Adipocyte (in vitro differentiated cells): ENCODE measurements at regions not wholly inside any gene's neighbourhood (a gene's known extent, or its start where the extent isn't known, plus 50 kb on each side); places are given as distances from the start of the nearest gene placed in this dataset.

Source experiments
- DNase-seq: peaks from one replicate; pipeline ENCODE4 v3.0.0-alpha.2; 2015; ENCODE audit warnings: low read depth
- H3K27me3 ChIP-seq: replicated peaks from 2 replicates; pipeline ENCODE4 v1.7.0; 2013; ENCODE audit warnings: mild to moderate bottlenecking, low read length, moderate library complexity; ENCODE audit not compliant: control insufficient read depth, insufficient read depth
- H3K36me3 ChIP-seq: 2 replicates; pipeline ENCODE4 v1.7.0; 2013; ENCODE audit warnings: low read length, mild to moderate bottlenecking, moderate library complexity; ENCODE audit not compliant: control insufficient read depth, insufficient read depth, severe bottlenecking
- H3K4me1 ChIP-seq: 2 replicates; pipeline ENCODE4 v1.7.0; 2013; ENCODE audit warnings: mild to moderate bottlenecking, low read length, moderate library complexity; ENCODE audit not compliant: control insufficient read depth, insufficient read depth
- H3K4me3 ChIP-seq: 2 replicates; pipeline ENCODE4 v1.7.0; 2013; ENCODE audit warnings: mild to moderate bottlenecking, low read length, moderate library complexity
- H3K9ac ChIP-seq: 2 replicates; pipeline ENCODE4 v1.7.0; 2013; ENCODE audit warnings: mild to moderate bottlenecking, low read length, moderate library complexity
- H3K9me3 ChIP-seq: 2 replicates; pipeline ENCODE4 v1.7.0; 2013; ENCODE audit warnings: mild to moderate bottlenecking, low read length, moderate library complexity; ENCODE audit not compliant: control insufficient read depth

DNA sequence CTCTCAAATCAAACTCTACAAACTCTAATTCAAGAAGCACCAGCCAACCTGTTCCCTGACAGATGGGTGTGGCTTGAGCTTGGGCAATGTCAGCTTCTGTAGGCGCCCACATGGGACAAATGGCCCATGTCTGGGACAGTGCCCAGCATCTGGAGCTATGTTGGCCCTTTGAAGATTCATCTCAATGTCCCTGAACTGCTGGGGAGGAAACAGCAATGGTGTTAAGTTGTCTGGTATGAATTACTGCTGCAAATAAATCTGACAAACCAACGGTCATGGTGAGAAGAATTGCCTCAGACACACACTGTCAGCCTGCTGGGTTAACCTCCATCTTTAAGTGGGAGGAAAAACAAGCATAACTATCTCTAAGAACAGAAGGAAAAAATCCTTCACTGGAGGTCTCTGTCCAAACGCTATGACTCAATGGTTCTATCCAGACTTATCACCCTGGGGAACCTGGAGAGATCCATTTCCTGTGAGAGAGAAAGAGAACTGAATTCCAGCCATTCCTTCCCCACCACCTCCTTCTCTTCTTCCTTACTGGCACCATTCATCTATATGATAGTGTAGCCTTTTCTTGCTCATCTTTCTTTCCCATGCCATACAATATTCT is 274.9 kb downstream of the CDH26 start:
- Histone ChIP-seq H3K27me3 (no peaks in the 10 kb centered on the region), H3K9ac (no peak overlapping the region), H3K36me3 (no peaks in the 10 kb centered on the region), H3K4me3 (no peak overlapping the region), H3K4me1 (peaks cover 3% of the 10 kb centered on the region), H3K9me3 (peaks cover 4% of the 10 kb centered on the region)
- DNase-seq = no peak

DNA sequence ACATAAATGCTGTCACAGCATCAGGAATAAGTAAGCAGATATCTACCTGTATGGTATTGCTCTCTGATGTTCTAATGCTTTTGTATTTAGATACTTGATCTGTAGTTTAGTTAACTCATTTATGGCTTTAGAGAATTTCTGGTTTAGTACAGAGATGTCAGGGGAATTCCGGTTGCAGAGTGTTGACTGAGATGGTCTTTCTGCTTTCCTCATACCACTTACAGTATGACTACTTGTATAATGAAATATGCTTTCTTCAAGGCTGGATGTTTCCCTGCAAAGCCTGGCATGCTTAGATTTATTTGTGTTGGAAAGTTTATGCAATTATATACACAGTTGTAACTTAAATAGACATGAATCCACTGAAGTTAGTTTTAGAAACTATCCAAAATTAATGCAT is 278.4 kb downstream of the CDH26 start:
- H3K36me3 ChIP-seq = no peaks in the 10 kb centered on the region
- no peaks in the 10 kb centered on the region for H3K9me3 ChIP-seq
- H3K4me1 ChIP-seq = no peaks in the 10 kb centered on the region
- no peak for DNase-seq
- no peak overlapping the region for H3K9ac ChIP-seq
- H3K27me3 ChIP-seq = peaks cover 6% of the 10 kb centered on the region
- no peak overlapping the region for H3K4me3 ChIP-seq

DNA sequence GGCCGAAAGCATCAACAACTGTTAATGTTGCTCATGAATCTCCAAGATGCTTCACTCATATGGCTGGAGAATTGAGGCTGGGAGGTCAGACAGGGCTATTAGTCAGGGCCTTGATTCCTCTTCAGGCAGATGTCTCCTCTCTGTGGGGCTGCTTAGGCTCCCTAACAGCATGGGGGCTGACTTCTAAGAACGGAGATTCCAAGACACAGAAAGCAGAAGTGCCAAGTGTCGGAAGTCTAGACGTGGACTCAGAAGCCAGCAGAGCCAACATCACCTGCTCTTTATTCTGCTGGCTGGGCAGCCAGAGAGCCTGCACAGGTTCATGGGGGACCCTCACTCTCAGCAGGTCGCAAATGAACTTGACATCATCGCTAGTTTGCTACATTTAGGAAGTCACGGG is 279.8 kb downstream of the CDH26 start:
- DNase-seq = no peak
- Histone ChIP-seq H3K4me1 (no peaks in the 10 kb centered on the region), H3K9ac (no peak overlapping the region), H3K9me3 (no peaks in the 10 kb centered on the region), H3K36me3 (no peaks in the 10 kb centered on the region), H3K27me3 (peaks cover 6% of the 10 kb centered on the region), H3K4me3 (no peak overlapping the region)

DNA sequence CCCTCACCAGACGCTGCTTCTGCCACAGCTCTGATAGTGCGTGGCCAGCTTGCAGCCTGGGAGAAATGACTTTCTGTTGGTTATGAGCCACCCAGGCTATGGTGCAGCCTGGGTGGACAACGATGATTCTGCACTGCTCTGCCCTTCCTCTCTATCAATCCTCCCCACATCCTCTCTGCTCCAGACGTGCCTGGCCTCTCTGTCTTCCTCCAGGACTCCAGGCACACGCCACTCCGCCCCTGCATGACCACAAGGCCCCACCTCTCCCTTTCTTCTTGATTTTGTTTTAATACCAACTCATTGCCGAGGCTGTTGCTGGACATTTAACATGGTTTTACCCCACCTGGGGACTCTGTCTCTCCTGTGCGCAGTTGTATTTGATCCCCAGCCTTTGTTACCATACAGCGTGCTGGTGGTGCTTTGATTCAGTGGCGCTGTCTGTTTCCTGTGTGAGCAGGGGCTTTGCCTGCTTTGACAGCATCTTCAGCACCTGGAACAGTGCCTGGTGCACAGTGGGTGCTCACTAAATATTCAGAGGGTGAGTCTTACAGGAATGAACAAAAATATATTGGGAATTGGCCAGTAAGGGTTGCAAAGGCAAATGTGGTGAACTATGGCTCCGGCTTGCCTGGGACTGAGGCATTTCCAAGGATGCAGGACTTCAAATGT is 280.9 kb downstream of the CDH26 start:
- Histone ChIP-seq H3K4me1 (no peaks in the 10 kb centered on the region), H3K9ac (no peak overlapping the region), H3K4me3 (no peak overlapping the region), H3K9me3 (no peaks in the 10 kb centered on the region), H3K27me3 (peaks cover 6% of the 10 kb centered on the region), H3K36me3 (no peaks in the 10 kb centered on the region)
- no peak for DNase-seq

DNA sequence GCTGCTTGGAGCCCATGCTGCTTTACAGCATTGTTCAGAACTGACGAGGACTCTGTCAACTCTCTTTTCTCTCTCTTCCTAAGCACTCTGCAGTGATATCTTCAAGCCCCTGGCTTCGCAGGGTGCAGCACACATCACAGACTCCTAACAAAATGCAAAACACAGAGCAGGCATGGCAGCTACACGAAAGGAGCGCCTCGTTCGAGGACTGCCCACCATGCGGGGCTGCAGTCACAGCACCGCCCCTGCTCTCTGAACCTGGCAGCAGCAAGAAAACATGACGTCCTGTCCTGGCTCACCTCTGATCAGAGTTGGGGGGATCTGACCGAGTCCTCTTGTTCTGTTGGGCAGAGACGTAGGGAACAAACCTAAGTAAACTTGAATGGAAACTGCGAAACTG is 281.7 kb downstream of the CDH26 start:
- Histone ChIP-seq H3K36me3 (no peaks in the 10 kb centered on the region), H3K27me3 (peaks cover 6% of the 10 kb centered on the region), H3K4me1 (no peaks in the 10 kb centered on the region), H3K9me3 (no peaks in the 10 kb centered on the region), H3K4me3 (no peak overlapping the region), H3K9ac (no peak overlapping the region)
- no peak for DNase-seq

DNA sequence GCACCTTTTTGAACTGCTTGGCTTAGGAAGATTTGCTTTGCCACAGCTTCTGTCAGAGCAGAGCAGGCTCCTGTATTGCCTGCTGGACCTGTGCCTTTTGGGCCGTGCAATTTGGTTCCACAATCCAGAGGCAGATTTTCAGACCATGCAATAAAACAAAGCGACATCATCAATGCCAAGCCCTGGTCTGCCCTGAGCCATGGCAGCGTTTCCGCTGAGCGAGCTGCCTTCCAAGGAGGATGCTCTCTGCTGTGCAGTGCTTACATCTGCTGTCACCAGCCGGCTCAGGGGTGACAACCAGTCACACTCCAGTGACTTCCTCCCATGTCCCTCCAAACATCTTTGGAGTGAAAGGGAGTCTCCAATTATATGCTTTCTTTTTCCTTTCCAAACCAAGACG is 282.2 kb downstream of the CDH26 start:
- H3K4me3 ChIP-seq = no peak overlapping the region
- no peak overlapping the region for H3K9ac ChIP-seq

DNA sequence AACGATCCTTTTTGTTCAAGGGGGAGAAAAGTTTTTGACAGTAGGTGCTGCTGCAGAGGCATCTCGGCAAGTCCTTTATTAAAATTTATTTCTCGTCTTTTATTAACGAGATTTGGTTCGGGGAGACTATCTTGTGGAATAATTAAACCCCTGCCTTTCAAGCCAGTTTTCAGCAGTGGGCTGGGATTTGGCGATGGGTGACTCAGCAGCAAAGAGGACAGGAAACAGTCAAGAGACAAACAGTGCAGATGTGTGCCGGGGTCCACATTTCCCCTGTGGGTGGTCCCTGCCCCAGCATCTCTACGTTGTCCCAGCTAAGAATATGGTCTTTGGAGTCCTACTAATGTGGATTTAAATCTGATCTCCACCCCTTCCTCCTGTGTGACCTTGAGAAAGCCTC is 282.8 kb downstream of the CDH26 start:
- Histone ChIP-seq H3K36me3 (no peaks in the 10 kb centered on the region), H3K27me3 (peaks cover 6% of the 10 kb centered on the region), H3K4me3 (no peak overlapping the region), H3K9me3 (no peaks in the 10 kb centered on the region), H3K4me1 (no peaks in the 10 kb centered on the region), H3K9ac (no peak overlapping the region)
- no peak for DNase-seq

More for the DNA sequence above, 282.2 kb downstream of the CDH26 start:
- Histone ChIP-seq H3K27me3 (peaks cover 6% of the 10 kb centered on the region), H3K9me3 (no peaks in the 10 kb centered on the region), H3K36me3 (no peaks in the 10 kb centered on the region), H3K4me1 (no peaks in the 10 kb centered on the region)
- DNase-seq = no peak

DNA sequence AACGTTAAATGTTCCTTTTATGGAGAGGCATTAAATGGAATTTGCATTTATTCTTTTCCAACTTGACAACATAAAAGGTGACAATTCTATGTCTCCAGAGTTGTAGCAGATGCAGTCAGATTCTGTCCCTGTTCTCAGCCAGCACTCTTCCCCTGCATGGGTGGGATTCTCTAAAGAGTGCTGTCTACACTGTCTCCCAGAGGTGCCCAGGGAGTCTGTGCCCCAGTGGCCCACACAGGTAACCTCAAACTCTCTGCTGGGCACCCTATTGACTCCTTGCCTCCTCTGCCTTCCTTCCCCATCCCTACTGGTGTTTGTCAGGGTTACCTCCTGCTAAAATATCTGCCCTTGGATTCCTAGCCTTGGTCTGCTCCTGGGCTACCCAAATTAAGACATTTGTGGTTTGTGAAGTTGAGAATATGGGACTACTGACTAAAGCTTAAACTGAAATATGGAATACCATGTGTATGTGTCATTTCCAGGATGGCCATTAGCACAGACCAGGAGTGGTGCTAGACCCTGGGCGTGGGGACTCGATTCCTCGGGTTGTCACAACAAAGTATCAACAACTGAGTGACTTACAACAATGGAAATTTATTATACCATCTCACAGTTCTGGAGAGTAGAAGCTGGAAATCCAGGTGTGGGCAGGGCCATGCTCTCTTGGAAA is 284.7 kb downstream of the CDH26 start:
- Histone ChIP-seq H3K4me3 (no peak overlapping the region), H3K36me3 (no peaks in the 10 kb centered on the region), H3K9ac (no peak overlapping the region), H3K27me3 (peaks cover 6% of the 10 kb centered on the region), H3K9me3 (no peaks in the 10 kb centered on the region), H3K4me1 (no peaks in the 10 kb centered on the region)
- no peak for DNase-seq

DNA sequence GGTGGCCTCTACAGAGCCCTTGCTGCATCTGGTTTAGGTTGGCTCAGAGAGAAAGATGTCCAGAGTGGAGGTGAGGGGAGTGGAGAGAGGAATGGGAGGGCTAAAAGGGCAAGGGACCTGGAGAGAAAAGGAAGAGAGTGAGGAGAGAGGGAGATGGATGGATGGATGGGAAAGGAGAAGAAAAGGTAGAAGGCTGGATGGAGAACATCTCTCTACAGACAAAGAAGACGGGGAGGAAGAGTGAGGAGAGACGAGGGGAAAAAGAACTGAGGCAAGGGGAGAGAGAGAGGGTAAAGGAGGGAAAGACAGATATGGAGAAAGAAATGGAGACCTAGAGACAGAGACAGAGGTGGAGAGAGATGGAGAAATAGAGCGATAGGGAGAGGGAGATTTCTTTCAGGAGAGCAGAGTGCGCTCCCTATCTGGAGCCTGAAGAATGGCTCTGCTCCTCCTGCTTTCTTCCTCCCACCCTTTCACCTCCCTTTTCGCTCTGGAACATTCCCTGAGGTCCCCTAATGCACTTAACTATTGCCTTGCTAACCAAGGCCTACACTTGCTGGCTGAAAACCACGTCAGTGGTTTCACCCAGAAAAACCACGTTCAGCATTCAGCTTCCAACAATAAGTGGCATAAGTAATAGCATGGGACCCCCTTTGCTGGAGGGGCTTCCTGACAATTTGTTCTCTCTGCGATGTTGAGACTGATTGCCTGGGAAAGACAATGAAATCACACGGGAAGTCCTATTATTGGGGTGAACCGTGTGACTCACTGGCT is 286.3 kb downstream of the CDH26 start:
- Histone ChIP-seq H3K36me3 (no peaks in the 10 kb centered on the region), H3K9me3 (no peaks in the 10 kb centered on the region), H3K27me3 (peaks cover 6% of the 10 kb centered on the region), H3K4me1 (peaks cover 6% of the 10 kb centered on the region), H3K9ac (no peak overlapping the region), H3K4me3 (no peak overlapping the region)
- DNase-seq = no peak

DNA sequence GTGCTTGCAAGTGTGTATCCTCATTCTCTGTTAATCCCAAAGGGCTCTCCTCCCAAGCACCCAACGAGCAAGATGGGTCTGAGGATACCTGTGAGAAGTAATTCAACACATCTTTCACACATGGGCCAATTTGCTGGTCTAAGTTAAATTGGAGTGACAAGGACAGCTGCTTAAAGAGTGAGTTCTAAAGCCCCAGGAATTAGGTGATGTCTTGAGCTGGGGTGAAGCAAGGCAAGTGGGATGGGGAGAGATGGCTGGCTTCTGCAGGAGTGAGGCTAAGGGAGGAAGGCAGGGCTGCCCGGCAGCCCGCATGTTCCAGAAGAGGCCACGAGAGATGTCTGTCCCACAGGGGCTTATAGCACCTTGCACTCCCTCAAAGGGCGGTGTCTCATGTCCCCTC is 288.5 kb downstream of the CDH26 start:
- DNase-seq = no peak
- Histone ChIP-seq H3K4me3 (no peak overlapping the region), H3K27me3 (no peaks in the 10 kb centered on the region), H3K36me3 (no peaks in the 10 kb centered on the region), H3K9me3 (no peaks in the 10 kb centered on the region), H3K9ac (no peak overlapping the region), H3K4me1 (peaks cover 11% of the 10 kb centered on the region)

DNA sequence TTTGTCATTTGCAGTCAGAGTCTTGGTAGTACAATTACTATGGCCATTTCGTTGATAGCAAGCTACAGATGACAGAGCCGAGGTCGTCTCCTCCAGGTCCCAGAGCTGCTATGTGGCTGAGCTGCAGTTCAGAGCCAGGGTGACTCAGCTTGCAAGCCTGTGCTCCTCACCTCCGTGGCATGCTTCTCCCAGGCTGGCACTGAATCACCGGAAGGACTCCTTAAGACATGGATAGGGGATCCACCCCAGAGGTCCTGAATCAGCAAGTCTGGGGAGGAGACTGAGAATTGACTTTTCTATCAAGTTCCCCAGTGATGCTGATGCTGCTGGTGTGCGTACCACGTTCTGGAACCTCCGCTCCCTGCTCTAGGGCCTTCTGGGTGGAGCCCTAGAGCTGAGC is 291.2 kb downstream of the CDH26 start:
- Histone ChIP-seq H3K4me3 (no peak overlapping the region), H3K27me3 (no peaks in the 10 kb centered on the region), H3K4me1 (peaks cover 15% of the 10 kb centered on the region), H3K9ac (no peak overlapping the region), H3K36me3 (no peaks in the 10 kb centered on the region), H3K9me3 (no peaks in the 10 kb centered on the region)
- DNase-seq = peak; percentile 80
